Mucosa of rectum (tissue), 2 donors: ENCODE measurements at regions not wholly inside any gene's neighbourhood (a gene's known extent, or its start where the extent isn't known, plus 50 kb on each side); places are given as distances from the start of the nearest gene placed in this dataset.

ENCODE experiments used
- H3K27ac ChIP-seq, 2 donors: one replicate each; pipeline ENCODE4 v1.7.0; 2013; ENCODE audit warnings: inconsistent platforms in 2 of 2, low read depth in 2 of 2, low read length in 2 of 2
- H3K27me3 ChIP-seq, 2 donors: one replicate each; pipeline ENCODE4 v1.7.0; 2013; ENCODE audit warnings: low read length in 2 of 2; ENCODE audit not compliant: control insufficient read depth in 2 of 2, insufficient read depth in 2 of 2
- H3K36me3 ChIP-seq, 2 donors: one replicate each; pipeline ENCODE4 v1.7.0; 2013; ENCODE audit warnings: low read length in 2 of 2; ENCODE audit not compliant: control insufficient read depth in 2 of 2, insufficient read depth in 2 of 2
- H3K4me1 ChIP-seq, 2 donors: one replicate each; pipeline ENCODE4 v1.7.0; 2013; ENCODE audit warnings: low read length in 2 of 2, mild to moderate bottlenecking in 1 of 2; ENCODE audit not compliant: control insufficient read depth in 2 of 2, insufficient read depth in 2 of 2
- H3K4me3 ChIP-seq, 2 donors: one replicate each; pipeline ENCODE4 v1.7.0; 2013; ENCODE audit warnings: low read length in 2 of 2
- H3K9ac ChIP-seq, 2 donors: one replicate each; pipeline ENCODE4 v1.7.0; 2013; ENCODE audit warnings: low read length in 2 of 2, low read depth in 1 of 2, mild to moderate bottlenecking in 1 of 2
- H3K9me3 ChIP-seq, 2 donors: one replicate each; pipeline ENCODE4 v1.7.0; 2013; ENCODE audit warnings: low read length in 2 of 2; ENCODE audit not compliant: control insufficient read depth in 2 of 2
- donor health status: healthy.
- donor health status: Normal muscosa, but diverticular disease.

DNA sequence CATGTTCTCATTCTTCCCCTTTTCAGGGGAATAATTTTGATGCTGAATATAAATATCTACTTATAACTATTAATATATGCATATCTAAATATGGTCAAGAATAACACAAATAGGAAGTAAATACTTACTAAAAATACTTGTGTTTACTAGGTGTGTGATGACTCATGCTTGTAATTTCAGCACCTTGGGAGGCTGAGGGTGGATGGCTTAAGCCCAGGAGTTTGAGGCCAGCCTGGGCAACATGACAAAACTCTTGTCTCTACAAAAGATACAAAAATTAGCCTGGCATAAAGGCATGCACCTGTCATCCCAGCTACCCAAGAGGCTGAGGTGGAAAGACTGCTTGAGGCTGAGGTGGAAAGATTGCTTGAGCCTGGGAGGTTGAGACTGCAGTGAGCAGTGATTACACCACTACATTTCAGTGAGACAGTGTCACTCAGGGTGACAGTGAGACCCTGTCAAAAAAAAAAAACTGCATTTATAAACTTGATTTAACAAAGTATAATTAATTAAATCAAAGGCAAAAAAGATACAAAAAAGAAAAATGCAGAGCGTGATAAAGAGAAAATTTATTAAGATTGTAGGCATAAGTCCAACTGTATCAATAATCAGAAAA is 703.1 kb upstream of the VRK2 start:
- Histone ChIP-seq H3K4me1 (no peaks in the 10 kb centered on the region), H3K9ac (no peak overlapping the region), H3K4me3 (no peak overlapping the region), H3K9me3 (no peaks in the 10 kb centered on the region), H3K27ac (no peak overlapping the region), H3K27me3 (no peaks in the 10 kb centered on the region), H3K36me3 (no peaks in the 10 kb centered on the region)

DNA sequence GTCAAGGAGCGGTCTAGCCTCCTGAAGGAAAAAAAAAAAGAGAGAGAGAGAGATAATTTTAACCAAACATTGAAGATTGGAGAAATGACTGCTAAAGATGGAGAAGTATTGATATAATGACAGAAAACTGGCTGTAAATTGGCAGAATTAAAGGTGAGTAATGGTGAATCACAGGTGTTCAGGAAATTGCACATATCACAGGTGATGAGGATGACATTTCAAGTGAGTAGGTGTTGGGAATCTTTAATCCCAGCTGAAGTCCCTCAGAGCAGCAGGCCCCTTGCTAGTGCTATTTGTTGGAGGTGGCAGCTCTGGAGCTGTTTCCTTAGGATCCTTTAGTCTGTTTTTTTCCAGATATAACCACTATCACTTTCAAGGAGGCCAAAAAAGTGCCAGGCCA is 678.4 kb upstream of the VRK2 start:
- Histone ChIP-seq H3K9me3 (no peaks in the 10 kb centered on the region), H3K27ac (no peak overlapping the region), H3K4me1 (no peaks in the 10 kb centered on the region), H3K36me3 (no peaks in the 10 kb centered on the region), H3K4me3 (no peak overlapping the region), H3K9ac (no peak overlapping the region), H3K27me3 (no peaks in the 10 kb centered on the region)

DNA sequence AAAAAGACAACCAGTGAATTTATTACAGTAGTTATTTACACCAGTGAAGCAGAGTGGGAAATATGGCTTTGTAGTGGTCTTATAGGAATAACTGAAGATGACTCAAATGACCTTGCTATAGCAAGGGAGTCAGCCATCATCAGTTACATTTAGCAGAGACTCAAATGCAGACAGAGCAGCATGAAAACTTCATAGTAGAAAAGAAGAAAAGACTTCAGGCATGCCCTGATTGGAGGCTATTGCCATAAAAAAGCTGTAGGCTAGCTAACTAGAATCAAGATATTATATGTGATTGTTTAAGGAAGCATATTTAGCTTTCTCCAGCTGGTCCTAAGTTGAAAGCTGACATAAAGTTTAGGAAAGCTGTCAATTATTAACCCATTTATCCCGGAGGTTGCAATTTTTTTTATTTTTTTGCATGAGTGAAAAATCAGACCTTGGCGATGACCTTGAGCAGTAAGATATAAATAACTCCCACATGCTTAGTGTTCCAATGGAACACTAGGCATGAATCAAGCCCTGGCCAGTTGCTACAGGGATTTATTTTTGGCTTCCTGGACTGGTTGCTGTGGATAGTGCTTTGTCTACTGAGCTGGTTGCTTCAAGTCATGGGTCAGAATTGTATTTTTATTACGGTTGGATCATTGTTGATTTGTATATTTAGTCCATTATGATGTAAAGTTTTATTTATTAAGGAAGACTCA is 675.6 kb upstream of the VRK2 start:
- Histone ChIP-seq H3K4me3 (no peak overlapping the region), H3K9ac (no peak overlapping the region), H3K27me3 (no peaks in the 10 kb centered on the region), H3K27ac (no peak overlapping the region), H3K4me1 (no peaks in the 10 kb centered on the region), H3K9me3 (no peaks in the 10 kb centered on the region), H3K36me3 (no peaks in the 10 kb centered on the region)

DNA sequence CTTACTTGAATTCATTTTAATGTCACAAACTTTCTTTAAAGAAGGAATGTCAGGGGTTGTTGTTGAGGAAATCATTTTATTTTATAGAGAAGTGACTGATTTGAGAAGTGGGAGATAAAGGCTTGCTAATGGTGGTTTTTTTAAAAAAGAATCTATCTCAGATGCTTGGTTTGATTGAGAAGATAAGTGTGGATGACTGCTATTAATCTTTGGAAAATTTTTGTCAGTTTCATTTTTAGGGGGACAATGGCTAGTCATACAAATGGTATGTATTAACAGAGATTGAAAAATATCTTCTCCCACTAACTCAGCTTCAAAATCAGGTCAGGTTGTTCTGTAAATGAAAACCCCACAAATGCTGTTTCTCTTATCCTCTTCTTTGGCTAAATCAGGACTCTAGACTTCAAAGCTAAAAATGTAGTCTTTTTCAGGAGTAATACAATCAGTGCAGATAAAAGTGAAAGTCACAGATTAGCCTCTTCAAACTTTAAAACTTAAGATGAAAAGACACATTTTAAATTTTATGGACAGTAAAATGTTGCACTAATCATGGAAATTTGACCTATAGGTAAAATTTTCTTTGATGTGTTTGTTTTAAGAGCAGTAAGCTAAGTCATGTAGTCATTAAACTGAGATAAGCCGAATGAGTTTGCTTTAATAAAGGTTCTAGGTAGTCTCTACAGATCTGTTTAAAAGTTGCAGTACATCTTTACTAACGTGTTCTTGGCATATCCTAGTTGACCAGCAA is 674.2 kb upstream of the VRK2 start:
- no peak overlapping the region for H3K4me3 ChIP-seq

DNA sequence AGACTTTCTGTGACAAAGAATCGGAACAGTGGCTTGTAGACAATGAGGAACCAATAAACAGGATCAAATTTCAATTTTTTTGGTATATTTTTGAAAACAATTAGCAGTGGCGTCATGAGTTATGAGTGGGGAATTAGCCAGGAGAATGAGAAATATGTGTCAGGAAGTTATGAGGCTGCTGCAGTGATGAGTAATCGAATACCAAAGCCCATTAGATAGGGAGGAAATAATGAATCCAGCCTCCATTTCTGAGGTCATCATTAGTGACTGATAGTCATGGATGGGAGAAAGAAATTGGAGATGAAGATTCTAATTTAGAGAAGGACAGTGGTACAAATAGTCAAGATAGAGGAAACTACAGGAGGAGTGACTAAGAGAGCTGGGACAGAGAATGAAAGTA is 673.1 kb upstream of the VRK2 start:
- H3K36me3 ChIP-seq, result no peaks in the 10 kb centered on the region
- no peaks in the 10 kb centered on the region for H3K27me3 ChIP-seq
- H3K9ac ChIP-seq, result no peak overlapping the region
- H3K4me1 ChIP-seq, result no peaks in the 10 kb centered on the region
- H3K9me3 ChIP-seq, result no peaks in the 10 kb centered on the region
- no peak overlapping the region for H3K4me3 ChIP-seq
- H3K27ac ChIP-seq, result no peak overlapping the region

More for the DNA sequence above, 674.2 kb upstream of the VRK2 start:
- Histone ChIP-seq H3K27me3 (no peaks in the 10 kb centered on the region), H3K9ac (no peak overlapping the region), H3K36me3 (no peaks in the 10 kb centered on the region), H3K9me3 (no peaks in the 10 kb centered on the region), H3K27ac (no peak overlapping the region), H3K4me1 (no peaks in the 10 kb centered on the region)

DNA sequence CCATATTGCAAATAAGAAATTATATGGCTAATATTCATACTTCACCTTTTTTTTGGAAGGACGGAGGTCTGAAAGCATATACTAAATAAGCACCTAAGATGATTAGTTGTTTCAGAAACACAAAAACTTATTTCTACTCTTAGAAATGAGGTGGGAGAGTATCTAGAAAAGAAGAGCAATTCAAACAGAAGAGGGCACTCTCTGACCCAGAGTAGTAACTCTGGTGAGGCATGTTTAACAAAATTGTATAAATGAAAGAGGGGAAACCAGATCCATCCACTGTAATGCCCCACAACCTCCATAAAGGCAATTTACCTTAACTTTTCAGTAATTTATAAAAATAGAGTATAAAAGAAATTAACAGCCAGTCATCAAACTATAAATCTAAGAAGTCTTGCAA is 669.6 kb upstream of the VRK2 start:
- Histone ChIP-seq H3K4me3 (no peak overlapping the region), H3K9me3 (peaks cover 0 to 2% of the 10 kb centered on the region in 2 donors), H3K27ac (no peak overlapping the region), H3K36me3 (no peaks in the 10 kb centered on the region), H3K9ac (no peak overlapping the region), H3K27me3 (no peaks in the 10 kb centered on the region), H3K4me1 (no peaks in the 10 kb centered on the region)

DNA sequence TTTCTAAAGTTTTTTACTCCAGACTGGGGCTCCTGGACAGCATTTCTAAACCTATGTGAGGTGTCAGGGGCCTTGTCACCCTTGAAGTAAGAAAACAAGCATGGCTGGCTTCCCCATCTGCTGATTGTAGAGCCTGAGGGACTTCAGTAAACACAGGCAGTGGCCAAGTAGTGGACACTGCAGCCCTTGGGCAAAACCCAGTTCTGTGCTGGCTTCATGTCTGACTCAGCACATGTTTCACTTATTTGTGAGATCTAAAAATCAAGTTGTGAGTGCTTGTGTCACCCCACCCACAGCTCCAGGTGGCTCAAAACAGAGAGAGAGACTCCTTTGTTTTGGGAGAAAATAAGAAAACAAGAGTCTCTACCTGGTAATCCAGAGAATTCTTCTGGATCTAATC is 660.3 kb upstream of the VRK2 start:
- Histone ChIP-seq H3K27me3 (no peaks in the 10 kb centered on the region), H3K9ac (no peak overlapping the region), H3K36me3 (no peaks in the 10 kb centered on the region), H3K27ac (no peak overlapping the region), H3K9me3 (peaks cover 0 to 3% of the 10 kb centered on the region in 2 donors), H3K4me1 (no peaks in the 10 kb centered on the region), H3K4me3 (no peak overlapping the region)

DNA sequence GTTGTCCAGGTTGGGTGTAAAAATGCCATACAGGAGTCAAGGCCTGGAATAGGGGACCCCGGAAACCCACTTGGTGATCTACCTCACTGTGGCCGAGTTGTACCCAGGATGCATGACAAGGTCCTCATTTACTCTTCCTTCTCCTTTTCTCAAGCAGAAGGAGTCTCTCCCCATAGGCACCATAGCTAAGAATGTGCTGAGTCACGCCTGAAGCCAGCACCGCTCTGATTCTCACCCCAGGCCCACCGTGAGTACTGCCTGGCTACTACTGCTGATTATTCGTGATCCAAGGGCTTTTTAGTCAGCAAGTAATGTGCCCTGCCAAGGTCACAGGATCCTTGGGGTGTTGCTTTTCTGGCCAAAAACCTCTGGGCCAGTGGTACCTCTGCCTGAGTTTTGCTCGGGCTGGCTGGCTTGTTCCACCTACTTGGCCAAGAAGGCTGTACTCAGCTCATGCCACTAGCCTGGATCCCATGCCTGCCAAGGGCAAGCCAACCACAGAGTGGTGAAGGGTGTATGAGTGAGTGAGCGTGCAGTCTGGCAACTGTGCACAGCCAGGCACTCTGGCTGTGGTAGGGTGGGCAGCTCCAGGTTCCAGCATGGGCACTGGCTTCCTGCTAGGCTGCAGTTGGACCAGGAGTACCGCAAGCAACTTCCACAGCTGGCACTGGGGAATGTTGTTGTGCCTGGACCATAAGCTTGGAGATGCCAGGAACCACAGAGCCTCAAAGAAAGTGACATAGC is 650.1 kb upstream of the VRK2 start:
- Histone ChIP-seq H3K9ac (no peak overlapping the region), H3K27ac (no peak overlapping the region), H3K27me3 (no peaks in the 10 kb centered on the region), H3K9me3 (no peaks in the 10 kb centered on the region), H3K36me3 (no peaks in the 10 kb centered on the region), H3K4me3 (no peak overlapping the region), H3K4me1 (no peaks in the 10 kb centered on the region)

DNA sequence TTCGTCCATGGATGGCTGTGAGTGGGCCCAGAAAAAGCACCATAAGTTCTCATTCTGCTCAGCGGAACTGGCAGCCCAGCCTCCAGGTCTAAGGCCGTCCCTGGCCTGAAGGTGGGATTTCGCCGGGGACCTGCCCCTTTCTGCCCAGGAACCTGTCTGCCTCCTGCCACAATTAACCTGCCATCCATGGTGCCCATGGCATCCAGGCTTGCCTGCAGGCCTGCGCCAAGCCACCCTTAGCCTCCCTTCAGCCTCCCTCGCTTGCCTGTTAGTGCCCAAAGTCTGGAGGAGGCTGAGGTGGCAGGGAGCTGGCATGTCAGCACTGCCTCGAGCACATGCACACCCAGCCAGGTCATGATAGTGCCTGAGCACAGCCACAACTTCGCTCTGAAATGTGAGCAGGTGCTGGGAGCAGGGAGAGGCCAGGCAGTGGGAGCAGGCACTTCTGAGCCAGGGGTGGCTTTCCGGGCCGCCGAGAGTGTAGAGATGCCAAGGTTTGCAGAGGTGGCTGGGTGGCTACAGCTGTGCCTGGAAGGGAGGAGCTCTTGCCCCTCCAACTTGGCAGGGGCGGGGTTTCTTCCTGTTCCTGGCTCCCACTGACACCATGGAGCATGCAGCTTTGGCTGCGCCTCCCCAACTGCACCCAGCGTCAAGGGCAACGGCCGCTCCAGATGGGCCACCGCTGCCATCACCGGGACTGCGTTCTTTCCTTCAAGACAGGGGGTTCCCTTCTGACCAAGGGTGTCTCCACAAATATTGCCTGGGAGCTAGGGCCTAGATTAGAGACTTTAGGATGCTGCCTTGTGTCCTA is 648.9 kb upstream of the VRK2 start:
- no peaks in the 10 kb centered on the region for H3K27me3 ChIP-seq

More for the DNA sequence above, 648.9 kb upstream of the VRK2 start:
- Histone ChIP-seq H3K27ac (no peak overlapping the region), H3K9me3 (no peaks in the 10 kb centered on the region), H3K9ac (no peak overlapping the region), H3K4me3 (no peak overlapping the region), H3K4me1 (no peaks in the 10 kb centered on the region), H3K36me3 (no peaks in the 10 kb centered on the region)
